HCT116 (cell line): ENCODE measurements at regions not wholly inside any gene's neighbourhood (a gene's known extent, or its start where the extent isn't known, plus 50 kb on each side); places are given as distances from the start of the nearest gene placed in this dataset.

Experiments
- CTCF ChIP-seq, 3 experiments: fragments of 200-600 bp in 1 of 3; sonication (generic) in 1 of 3; IDR thresholded peaks in 2 of 3; conservative IDR thresholded peaks in 1 of 3; 2 replicates each; pipeline ENCODE4 v1.5.1; 2012 to 2017; ENCODE audit warnings: low read depth in 2 of 3, low read length in 2 of 3, antibody characterized with exemption in 1 of 3, borderline replicate concordance in 1 of 3, control low read depth in 1 of 3, mild to moderate bottlenecking in 1 of 3, mixed read lengths in 1 of 3, mixed run types in 1 of 3, moderate library complexity in 1 of 3; ENCODE audit not compliant: insufficient read depth in 1 of 3
- FOSL1 ChIP-seq: IDR thresholded peaks from 2 replicates; pipeline ENCODE4 v1.6.1; 2012; ENCODE audit warnings: low read depth
- POLR2AphosphoS5 ChIP-seq: IDR thresholded peaks from 2 replicates; pipeline ENCODE4 v1.6.1; 2011; ENCODE audit warnings: mild to moderate bottlenecking, low read depth, low read length, moderate library complexity
- YY1 ChIP-seq: IDR thresholded peaks from 2 replicates; pipeline ENCODE4 v1.6.1; 2011; ENCODE audit warnings: low read length, low read depth, moderate library complexity, mild to moderate bottlenecking; ENCODE audit not compliant: insufficient replicate concordance; ENCODE audit errors: extremely low read depth
- TF ChIP-seq, protein P1 (sequence below): IDR thresholded peaks from 2 replicates; pipeline ENCODE4 v1.6.1; 2012; ENCODE audit warnings: low read depth

DNA sequence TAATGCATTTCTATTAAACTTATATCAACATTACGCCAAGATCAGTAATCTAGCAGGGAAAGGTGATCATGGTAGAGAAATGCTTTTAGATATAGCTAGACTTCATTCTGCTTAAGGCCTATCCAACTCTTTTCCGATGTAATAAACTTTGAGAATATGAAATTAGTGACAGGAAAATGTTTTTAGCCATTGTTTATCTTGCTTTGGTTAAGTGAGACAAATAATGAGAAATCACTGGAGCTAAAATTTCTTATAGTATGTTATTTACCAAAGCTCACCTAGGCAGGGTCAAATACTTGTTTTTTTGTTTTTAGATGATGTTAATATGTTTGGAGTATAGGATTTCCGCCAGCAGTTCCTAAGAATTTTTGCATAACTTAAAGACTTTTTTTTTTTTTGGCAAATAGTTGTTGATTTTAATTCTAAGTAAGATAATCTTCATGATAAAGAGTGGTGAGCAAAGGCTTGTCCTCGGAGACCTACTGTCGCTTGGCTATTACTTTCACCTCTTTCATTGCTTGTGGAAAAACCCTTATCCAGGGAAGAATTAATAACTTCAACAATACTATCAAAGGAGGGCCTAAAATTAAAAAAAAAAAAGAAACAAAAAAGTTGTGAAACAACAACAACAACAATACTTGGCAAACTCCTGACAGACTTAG, 98.3 kb downstream of the SOX4 start:
- TF ChIP-seq CTCF (IDR thresholded peaks at IDR 0.05 in 2 of 3, conservative IDR thresholded peaks at IDR 0.05 in 1 of 3; ENCODE audit: borderline replicate concordance in 1 of 3, insufficient read depth in 1 of 3, low read depth in 2 of 3, low read length in 2 of 3) (no peak), POLR2AphosphoS5 (no peak), YY1 (no peak), FOSL1 (no peak)
- TF ChIP-seq, protein P1, sequence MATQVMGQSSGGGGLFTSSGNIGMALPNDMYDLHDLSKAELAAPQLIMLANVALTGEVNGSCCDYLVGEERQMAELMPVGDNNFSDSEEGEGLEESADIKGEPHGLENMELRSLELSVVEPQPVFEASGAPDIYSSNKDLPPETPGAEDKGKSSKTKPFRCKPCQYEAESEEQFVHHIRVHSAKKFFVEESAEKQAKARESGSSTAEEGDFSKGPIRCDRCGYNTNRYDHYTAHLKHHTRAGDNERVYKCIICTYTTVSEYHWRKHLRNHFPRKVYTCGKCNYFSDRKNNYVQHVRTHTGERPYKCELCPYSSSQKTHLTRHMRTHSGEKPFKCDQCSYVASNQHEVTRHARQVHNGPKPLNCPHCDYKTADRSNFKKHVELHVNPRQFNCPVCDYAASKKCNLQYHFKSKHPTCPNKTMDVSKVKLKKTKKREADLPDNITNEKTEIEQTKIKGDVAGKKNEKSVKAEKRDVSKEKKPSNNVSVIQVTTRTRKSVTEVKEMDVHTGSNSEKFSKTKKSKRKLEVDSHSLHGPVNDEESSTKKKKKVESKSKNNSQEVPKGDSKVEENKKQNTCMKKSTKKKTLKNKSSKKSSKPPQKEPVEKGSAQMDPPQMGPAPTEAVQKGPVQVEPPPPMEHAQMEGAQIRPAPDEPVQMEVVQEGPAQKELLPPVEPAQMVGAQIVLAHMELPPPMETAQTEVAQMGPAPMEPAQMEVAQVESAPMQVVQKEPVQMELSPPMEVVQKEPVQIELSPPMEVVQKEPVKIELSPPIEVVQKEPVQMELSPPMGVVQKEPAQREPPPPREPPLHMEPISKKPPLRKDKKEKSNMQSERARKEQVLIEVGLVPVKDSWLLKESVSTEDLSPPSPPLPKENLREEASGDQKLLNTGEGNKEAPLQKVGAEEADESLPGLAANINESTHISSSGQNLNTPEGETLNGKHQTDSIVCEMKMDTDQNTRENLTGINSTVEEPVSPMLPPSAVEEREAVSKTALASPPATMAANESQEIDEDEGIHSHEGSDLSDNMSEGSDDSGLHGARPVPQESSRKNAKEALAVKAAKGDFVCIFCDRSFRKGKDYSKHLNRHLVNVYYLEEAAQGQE: no peak
